KOPT-K1 (cell line): ENCODE measurements at regions not wholly inside any gene's neighbourhood (a gene's known extent, or its start where the extent isn't known, plus 50 kb on each side); places are given as distances from the start of the nearest gene placed in this dataset.
A peak's percentile ranks its signal among the peaks of the same experiment; 100 is the strongest.
"Not testable (repeated sequence)": the region's sequence is repeated elsewhere in the genome, so short reads cannot be mapped to it uniquely, and the experiment has no call there.

Experiments used
- H3K27ac ChIP-seq: fragments of 200-600 bp; sonication (generic); 2 replicates; pipeline ENCODE4 v1.5.1; 2016; ENCODE audit warnings: antibody characterized with exemption, mild to moderate bottlenecking, low read depth, low read length; ENCODE audit not compliant: poor library complexity, severe bottlenecking
- H3K36me3 ChIP-seq: fragments of 200-600 bp; sonication (generic); 2 replicates; pipeline ENCODE4 v1.5.1; 2017; ENCODE audit warnings: antibody characterized with exemption, mild to moderate bottlenecking, low read length, moderate library complexity; ENCODE audit not compliant: insufficient read depth
- H3K9me3 ChIP-seq: fragments of 200-600 bp; sonication (generic); 2 replicates; pipeline ENCODE4 v1.5.1; 2017; ENCODE audit warnings: antibody characterized with exemption, low read length, mild to moderate bottlenecking; ENCODE audit not compliant: insufficient read depth, poor library complexity, severe bottlenecking

GRCh38 chr4:156523991-156524390, 447.6 kb downstream of the PDGFC start:
- Histone ChIP-seq H3K27ac (no peak overlapping the region), H3K36me3 (no peaks in the 10 kb centered on the region), H3K9me3 (no peaks in the 10 kb centered on the region)

- H3K36me3 ChIP-seq: no peaks in the 10 kb centered on the region
These were observed 448.1 kb downstream of the PDGFC start for GRCh38 chr4:156523492-156523891.

GRCh38 chr4:156521631-156522030, 450.0 kb downstream of the PDGFC start:
- Histone ChIP-seq H3K9me3 (no peaks in the 10 kb centered on the region), H3K36me3 (no peaks in the 10 kb centered on the region), H3K27ac (no peak overlapping the region)

More at GRCh38 chr4:156523492-156523891, 448.1 kb downstream of the PDGFC start:
- Histone ChIP-seq H3K27ac (no peak overlapping the region), H3K9me3 (no peaks in the 10 kb centered on the region)

GRCh38 chr4:156517956-156518355, 453.6 kb downstream of the PDGFC start:
- Histone ChIP-seq H3K27ac (no peak overlapping the region), H3K9me3 (no peaks in the 10 kb centered on the region), H3K36me3 (no peaks in the 10 kb centered on the region)

GRCh38 chr4:156517546-156517945, 454.1 kb downstream of the PDGFC start:
- Histone ChIP-seq H3K9me3 (no peaks in the 10 kb centered on the region), H3K36me3 (no peaks in the 10 kb centered on the region), H3K27ac (no peak overlapping the region)

- Histone ChIP-seq H3K27ac (no peak overlapping the region), H3K36me3 (no peaks in the 10 kb centered on the region), H3K9me3 (no peaks in the 10 kb centered on the region)
These were observed 454.9 kb downstream of the PDGFC start for GRCh38 chr4:156516698-156517097.

GRCh38 chr4:156515295-156515694, 456.3 kb downstream of the PDGFC start:
- H3K9me3 ChIP-seq: no peaks in the 10 kb centered on the region
- H3K27ac ChIP-seq: no peak overlapping the region
- H3K36me3 ChIP-seq: no peaks in the 10 kb centered on the region

- Histone ChIP-seq H3K36me3 (no peaks in the 10 kb centered on the region), H3K9me3 (no peaks in the 10 kb centered on the region), H3K27ac (no peak overlapping the region)
These were observed 459.0 kb downstream of the PDGFC start for GRCh38 chr4:156512622-156513021.

- not testable (repeated sequence) for H3K27ac ChIP-seq, H3K9me3 ChIP-seq, H3K36me3 ChIP-seq
These were observed 461.7 kb downstream of the PDGFC start for GRCh38 chr4:156509921-156510320.

GRCh38 chr4:156505341-156505955, 466.2 kb downstream of the PDGFC start:
- H3K36me3 ChIP-seq: no peaks in the 10 kb centered on the region
- H3K9me3 ChIP-seq: no peaks in the 10 kb centered on the region
- peak overlapping the region; percentile 55 for H3K27ac ChIP-seq

GRCh38 chr4:156503119-156503518, 468.5 kb downstream of the PDGFC start:
- Histone ChIP-seq H3K36me3 (no peaks in the 10 kb centered on the region), H3K9me3 (no peaks in the 10 kb centered on the region), H3K27ac (no peak overlapping the region)

GRCh38 chr4:156501962-156502361, 469.6 kb downstream of the PDGFC start:
- Histone ChIP-seq H3K27ac (no peak overlapping the region), H3K9me3 (no peaks in the 10 kb centered on the region), H3K36me3 (no peaks in the 10 kb centered on the region)

GRCh38 chr4:156499684-156500083, 471.9 kb downstream of the PDGFC start:
- Histone ChIP-seq H3K36me3 (no peaks in the 10 kb centered on the region), H3K9me3 (no peaks in the 10 kb centered on the region), H3K27ac (no peak overlapping the region)

- no peaks in the 10 kb centered on the region for H3K9me3 ChIP-seq
- H3K27ac ChIP-seq: no peak overlapping the region
- no peaks in the 10 kb centered on the region for H3K36me3 ChIP-seq
These were observed 474.1 kb downstream of the PDGFC start for GRCh38 chr4:156497486-156497885.

GRCh38 chr4:156496797-156497196, 474.8 kb downstream of the PDGFC start:
- H3K27ac ChIP-seq: no peak overlapping the region

GRCh38 chr4:156495836-156496235, 475.8 kb downstream of the PDGFC start:
- no peaks in the 10 kb centered on the region for H3K9me3 ChIP-seq
- no peaks in the 10 kb centered on the region for H3K36me3 ChIP-seq
- H3K27ac ChIP-seq: no peak overlapping the region

More at GRCh38 chr4:156496797-156497196, 474.8 kb downstream of the PDGFC start:
- no peaks in the 10 kb centered on the region for H3K36me3 ChIP-seq
- no peaks in the 10 kb centered on the region for H3K9me3 ChIP-seq
